ENCODE measurements at regions not wholly inside any gene's neighbourhood (a gene's known extent, or its start where the extent isn't known, plus 50 kb on each side); places are given as distances from the start of the nearest gene placed in this dataset.
"Not testable (repeated sequence)": the region's sequence is repeated elsewhere in the genome, so short reads cannot be mapped to it uniquely, and the experiment has no call there.

GRCh38 chr16:16577062-16577461 lies 198.1 kb downstream of the NPIPA7 start:
- H3K4me3 ChIP-seq; H3K27me3 ChIP-seq; H3K4me1 ChIP-seq; H3K9me3 ChIP-seq; H3K27ac ChIP-seq; H3K36me3 ChIP-seq; DNase-seq (ENCODE audit: low spot score in 2 of 2): not testable (repeated sequence)
- 47 to 68% methylated on average over 5 of the region's 5 CpGs for WGBS, 2 donors

- DNase-seq (ENCODE audit: low spot score in 2 of 2) = no peak
- H3K27ac ChIP-seq = no peak overlapping the region
- H3K4me1 ChIP-seq = no peaks in the 10 kb centered on the region
- H3K27me3 ChIP-seq = no peaks in the 10 kb centered on the region
- no peak overlapping the region for H3K4me3 ChIP-seq
- peaks cover 0 to 12% (median 0%) of the 10 kb centered on the region in 4 donors for H3K9me3 ChIP-seq
- 88 to 94% methylated on average over 5 of the region's 5 CpGs for WGBS, 2 donors
- no peak for TF ChIP-seq EP300 (IDR thresholded peaks at IDR 0.05)
- TF ChIP-seq CTCF (IDR thresholded peaks at IDR 0.05) = no peak
- no peak for TF ChIP-seq POLR2A (IDR thresholded peaks at IDR 0.05)
- H3K36me3 ChIP-seq = no peaks in the 10 kb centered on the region
Measured at GRCh38 chr16:16578701-16579100, 199.8 kb downstream of the NPIPA7 start.

GRCh38 chr16:16582916-16583315 lies 204.0 kb downstream of the NPIPA7 start:
- not testable (repeated sequence) for H3K4me3 ChIP-seq; H3K27ac ChIP-seq; DNase-seq (ENCODE audit: low spot score in 2 of 2); H3K27me3 ChIP-seq; H3K36me3 ChIP-seq; H3K4me1 ChIP-seq
- WGBS, 2 donors = 86 to 91% methylated on average over 7 of the region's 7 CpGs
- H3K9me3 ChIP-seq = peaks cover 0 to 12% (median 0%) of the 10 kb centered on the region in 4 donors

- H3K36me3 ChIP-seq; H3K4me1 ChIP-seq; H3K4me3 ChIP-seq; H3K27ac ChIP-seq; H3K27me3 ChIP-seq; DNase-seq (ENCODE audit: low spot score in 2 of 2): not testable (repeated sequence)
- H3K9me3 ChIP-seq = peaks cover 0 to 12% (median 0%) of the 10 kb centered on the region in 4 donors
- WGBS, 2 donors = 80 to 95% methylated on average over 4 to 6 of the region's 7 CpGs
Measured at GRCh38 chr16:16586073-16586651, 207.2 kb downstream of the NPIPA7 start.

- not testable (repeated sequence) for DNase-seq (ENCODE audit: low spot score in 2 of 2); H3K36me3 ChIP-seq; H3K27me3 ChIP-seq; H3K4me3 ChIP-seq; H3K27ac ChIP-seq; H3K4me1 ChIP-seq
- 90 to 94% methylated on average over 4 of the region's 6 CpGs for WGBS, 2 donors
- peaks cover 0 to 11% (median 0%) of the 10 kb centered on the region in 4 donors for H3K9me3 ChIP-seq
Measured at GRCh38 chr16:16586969-16587368, 208.0 kb downstream of the NPIPA7 start.

GRCh38 chr16:16588436-16588835 lies 209.5 kb downstream of the NPIPA7 start:
- H3K27ac ChIP-seq; H3K9me3 ChIP-seq; H3K36me3 ChIP-seq; H3K4me1 ChIP-seq; DNase-seq (ENCODE audit: low spot score in 2 of 2); H3K27me3 ChIP-seq; H3K4me3 ChIP-seq: not testable (repeated sequence)
- WGBS, 2 donors = 83 to 88% methylated on average over 7 of the region's 7 CpGs

- 29 to 31% methylated on average over 2 of the region's 4 CpGs for WGBS, 2 donors
- H3K4me3 ChIP-seq; H3K27ac ChIP-seq; H3K27me3 ChIP-seq; H3K4me1 ChIP-seq; DNase-seq (ENCODE audit: low spot score in 2 of 2); H3K9me3 ChIP-seq; H3K36me3 ChIP-seq: not testable (repeated sequence)
Measured at GRCh38 chr16:16590654-16591318, 211.8 kb downstream of the NPIPA7 start.

GRCh38 chr16:16593156-16593863 lies 214.4 kb downstream of the NPIPA7 start:
- DNase-seq (ENCODE audit: low spot score in 2 of 2) = peak; percentile 35 to 63
- peak; percentile 48 to 67 (median 52) for TF ChIP-seq CTCF (IDR thresholded peaks at IDR 0.05)
- not testable (repeated sequence) for H3K4me1 ChIP-seq, H3K27ac ChIP-seq, H3K36me3 ChIP-seq, H3K9me3 ChIP-seq, H3K27me3 ChIP-seq, H3K4me3 ChIP-seq
- WGBS, 2 donors = 9 to 18% methylated on average over 14 to 19 of the region's 19 CpGs

GRCh38 chr16:16595029-16595718 lies 216.2 kb downstream of the NPIPA7 start:
- H3K27me3 ChIP-seq; H3K4me1 ChIP-seq; H3K4me3 ChIP-seq; H3K9me3 ChIP-seq; H3K27ac ChIP-seq; DNase-seq (ENCODE audit: low spot score in 2 of 2); H3K36me3 ChIP-seq: not testable (repeated sequence)
- 36 to 86% methylated on average over 2 of the region's 10 CpGs for WGBS, 2 donors

GRCh38 chr16:16601239-16601638 lies 222.3 kb downstream of the NPIPA7 start:
- H3K4me1 ChIP-seq; DNase-seq (ENCODE audit: low spot score in 2 of 2); H3K27ac ChIP-seq; H3K27me3 ChIP-seq; H3K4me3 ChIP-seq; H3K36me3 ChIP-seq; H3K9me3 ChIP-seq: not testable (repeated sequence)
- WGBS, 2 donors = 58 to 64% methylated on average over 4 of the region's 4 CpGs
